ENCODE measurements at regions not wholly inside any gene's neighbourhood (a gene's known extent, or its start where the extent isn't known, plus 50 kb on each side); places are given as distances from the start of the nearest gene placed in this dataset.

- no peak for DNase-seq
These were observed 380.1 kb upstream of the SULF2 start for GRCh38 chr20:48165401-48165685.

GRCh38 chr20:48164566-48165400 is 379.5 kb upstream of the SULF2 start:
- DNase-seq, result no peak

GRCh38 chr20:48164034-48164433 is 378.8 kb upstream of the SULF2 start:
- DNase-seq, result no peak

- no peak for DNase-seq
These were observed 378.2 kb upstream of the SULF2 start for GRCh38 chr20:48163505-48163904.

GRCh38 chr20:48162621-48163020 is 377.3 kb upstream of the SULF2 start:
- DNase-seq, result no peak

- peak in 1 of 2 experiments; percentile 6 for DNase-seq
These were observed 374.1 kb upstream of the SULF2 start for GRCh38 chr20:48159145-48160008.

- no peak for DNase-seq
These were observed 372.7 kb upstream of the SULF2 start for GRCh38 chr20:48158014-48158413.

- no peak for DNase-seq
These were observed 371.8 kb upstream of the SULF2 start for GRCh38 chr20:48156951-48157700.

GRCh38 chr20:48156521-48156920 is 371.2 kb upstream of the SULF2 start:
- no peak for DNase-seq

- peak in 1 of 2 experiments; percentile 51 for DNase-seq
These were observed 370.0 kb upstream of the SULF2 start for GRCh38 chr20:48155268-48155667.

GRCh38 chr20:48154040-48154765 is 368.9 kb upstream of the SULF2 start:
- no peak for DNase-seq

- DNase-seq, result peak in 1 of 2 experiments; percentile 17
These were observed 368.2 kb upstream of the SULF2 start for GRCh38 chr20:48153523-48153922.

GRCh38 chr20:48153103-48153502 is 367.8 kb upstream of the SULF2 start:
- no peak for DNase-seq

- no peak for DNase-seq
These were observed 365.3 kb upstream of the SULF2 start for GRCh38 chr20:48150568-48150967.

GRCh38 chr20:48149902-48150301 is 364.6 kb upstream of the SULF2 start:
- no peak for DNase-seq

GRCh38 chr20:48148916-48149672 is 363.8 kb upstream of the SULF2 start:
- DNase-seq, result no peak

- no peak for DNase-seq
These were observed 362.7 kb upstream of the SULF2 start for GRCh38 chr20:48148020-48148419.

GRCh38 chr20:48147311-48147710 is 362.0 kb upstream of the SULF2 start:
- DNase-seq, result no peak

- no peak for DNase-seq
These were observed 361.6 kb upstream of the SULF2 start for GRCh38 chr20:48146877-48147276.

- no peak for DNase-seq
These were observed 361.0 kb upstream of the SULF2 start for GRCh38 chr20:48146308-48146707.

- DNase-seq, result no peak
These were observed 358.3 kb upstream of the SULF2 start for GRCh38 chr20:48143435-48144081.

- DNase-seq, result no peak
These were observed 357.2 kb upstream of the SULF2 start for GRCh38 chr20:48142516-48142773.
